ENCODE measurements at regions not wholly inside any gene's neighbourhood (a gene's known extent, or its start where the extent isn't known, plus 50 kb on each side); places are given as distances from the start of the nearest gene placed in this dataset.
"Not testable (repeated sequence)": the region's sequence is repeated elsewhere in the genome, so short reads cannot be mapped to it uniquely, and the experiment has no call there.

GRCh38 chr5:130502702-130503101 is 598.4 kb downstream of the CHSY3 start:
- DNase-seq (ENCODE audit: low spot score) (no peak), ATAC-seq (no peak)

- no peak for ATAC-seq
- no peak for DNase-seq (ENCODE audit: low spot score)
Measured at GRCh38 chr5:130501151-130501865, 597.0 kb downstream of the CHSY3 start.

- not testable (repeated sequence) for ATAC-seq
Measured at GRCh38 chr5:130500495-130500894, 596.2 kb downstream of the CHSY3 start.

GRCh38 chr5:130496215-130496614 is 592.0 kb downstream of the CHSY3 start:
- ATAC-seq = no peak

More at GRCh38 chr5:130500495-130500894, 596.2 kb downstream of the CHSY3 start:
- not testable (repeated sequence) for DNase-seq (ENCODE audit: low spot score)

GRCh38 chr5:130488252-130488651 is 584.0 kb downstream of the CHSY3 start:
- DNase-seq (ENCODE audit: low spot score) (no peak), ATAC-seq (no peak)

More at GRCh38 chr5:130496215-130496614, 592.0 kb downstream of the CHSY3 start:
- no peak for DNase-seq (ENCODE audit: low spot score)

- ATAC-seq (no peak), DNase-seq (ENCODE audit: low spot score) (no peak)
Measured at GRCh38 chr5:130479045-130479804, 575.0 kb downstream of the CHSY3 start.

GRCh38 chr5:130476325-130476724 is 572.1 kb downstream of the CHSY3 start:
- DNase-seq (ENCODE audit: low spot score) (no peak), ATAC-seq (no peak)

- no peak for DNase-seq (ENCODE audit: low spot score)
- no peak for ATAC-seq
Measured at GRCh38 chr5:130462516-130462915, 558.3 kb downstream of the CHSY3 start.

GRCh38 chr5:130455175-130455574 is 550.9 kb downstream of the CHSY3 start:
- no peak for ATAC-seq
- no peak for DNase-seq (ENCODE audit: low spot score)

GRCh38 chr5:130452744-130453143 is 548.5 kb downstream of the CHSY3 start:
- no peak for DNase-seq (ENCODE audit: low spot score)
- ATAC-seq = no peak

GRCh38 chr5:130436430-130436829 is 532.2 kb downstream of the CHSY3 start:
- DNase-seq (ENCODE audit: low spot score) = no peak
- ATAC-seq = no peak

- ATAC-seq = no peak
- DNase-seq (ENCODE audit: low spot score) = no peak
Measured at GRCh38 chr5:130427222-130427955, 523.1 kb downstream of the CHSY3 start.

- DNase-seq (ENCODE audit: low spot score) (no peak), ATAC-seq (no peak)
Measured at GRCh38 chr5:130425424-130425823, 521.2 kb downstream of the CHSY3 start.

GRCh38 chr5:130424341-130424740 is 520.1 kb downstream of the CHSY3 start:
- no peak for DNase-seq (ENCODE audit: low spot score)
- ATAC-seq = no peak

GRCh38 chr5:130402906-130403305 is 498.6 kb downstream of the CHSY3 start:
- no peak for DNase-seq (ENCODE audit: low spot score)
- ATAC-seq = no peak

GRCh38 chr5:130400091-130400490 is 495.8 kb downstream of the CHSY3 start:
- DNase-seq (ENCODE audit: low spot score) = no peak
- no peak for ATAC-seq

- DNase-seq (ENCODE audit: low spot score) (no peak), ATAC-seq (no peak)
Measured at GRCh38 chr5:130398825-130399224, 494.6 kb downstream of the CHSY3 start.

GRCh38 chr5:130397727-130398126 is 493.5 kb downstream of the CHSY3 start:
- not testable (repeated sequence) for ATAC-seq; DNase-seq (ENCODE audit: low spot score)

GRCh38 chr5:130397132-130397531 is 492.9 kb downstream of the CHSY3 start:
- DNase-seq (ENCODE audit: low spot score) = no peak
- ATAC-seq = no peak

- not testable (repeated sequence) for DNase-seq (ENCODE audit: low spot score); ATAC-seq
Measured at GRCh38 chr5:130391727-130392264, 487.5 kb downstream of the CHSY3 start.

- ATAC-seq (no peak), DNase-seq (ENCODE audit: low spot score) (no peak)
Measured at GRCh38 chr5:130386155-130386554, 481.9 kb downstream of the CHSY3 start.

All from left lobe of liver (tissue), 2 donors.